Astrocyte (in vitro differentiated cells and primary cell): ENCODE measurements at regions not wholly inside any gene's neighbourhood (a gene's known extent, or its start where the extent isn't known, plus 50 kb on each side); places are given as distances from the start of the nearest gene placed in this dataset.

Experiments used
- DNase-seq: peaks from one replicate; pipeline ENCODE4 v3.0.0-alpha.2; 2010; ENCODE audit warnings: low read depth
- FAIRE-seq: peaks from 2 replicates; lab custom pipeline; 2011; peaks lifted over from hg19 to GRCh38; lab: Jason Lieb, UNC
- H2AFZ ChIP-seq: 2 replicates; pipeline ENCODE4 v1.6.0; 2012; ENCODE audit warnings: low read depth, low read length, inconsistent platforms
- H3K27ac ChIP-seq: 2 replicates; pipeline ENCODE4 v1.5.1; 2011; ENCODE audit warnings: low read depth, low read length, inconsistent platforms
- H3K27me3 ChIP-seq: 2 replicates; pipeline ENCODE4 v1.6.0; 2011; ENCODE audit warnings: low read length, inconsistent platforms; ENCODE audit not compliant: insufficient read depth
- H3K36me3 ChIP-seq: 2 replicates; pipeline ENCODE4 v1.5.1; 2011; ENCODE audit warnings: low read length, inconsistent platforms; ENCODE audit not compliant: insufficient read depth
- H3K4me1 ChIP-seq: 2 replicates; pipeline ENCODE4 v1.5.1; 2011; ENCODE audit warnings: low read length, inconsistent platforms; ENCODE audit not compliant: insufficient read depth
- H3K4me2 ChIP-seq: 2 replicates; pipeline ENCODE4 v1.6.0; 2012; ENCODE audit warnings: low read length, inconsistent platforms
- H3K4me3 ChIP-seq: 2 replicates; pipeline ENCODE4 v1.5.1; 2011; ENCODE audit warnings: low read depth, mild to moderate bottlenecking, low read length, inconsistent platforms; ENCODE audit not compliant: insufficient read depth
- H3K79me2 ChIP-seq: 2 replicates; pipeline ENCODE4 v1.6.0; 2012; ENCODE audit warnings: mild to moderate bottlenecking, low read length, inconsistent platforms; ENCODE audit not compliant: insufficient read depth
- H3K9ac ChIP-seq: 2 replicates; pipeline ENCODE4 v1.6.0; 2012; ENCODE audit warnings: mild to moderate bottlenecking, low read length, inconsistent platforms
- H3K9me3 ChIP-seq: 2 replicates; pipeline ENCODE4 v1.5.1; 2012; ENCODE audit warnings: low read depth, mild to moderate bottlenecking, low read length, inconsistent platforms; ENCODE audit not compliant: insufficient read depth
- H4K20me1 ChIP-seq: 2 replicates; pipeline ENCODE4 v1.6.0; 2012; ENCODE audit warnings: low read length, inconsistent platforms; ENCODE audit not compliant: insufficient read depth
- H3K27ac Mint-ChIP-seq: one replicate; pipeline ENCODE4 v1.8.0; 2021; ENCODE audit warnings: mild to moderate bottlenecking, mixed read lengths; ENCODE audit not compliant: unreplicated experiment
- H3K27me3 Mint-ChIP-seq: one replicate; pipeline ENCODE4 v1.8.0; 2021; ENCODE audit warnings: low read depth, mixed read lengths; ENCODE audit not compliant: unreplicated experiment
- H3K36me3 Mint-ChIP-seq: one replicate; pipeline ENCODE4 v1.8.0; 2021; ENCODE audit warnings: low read depth, mixed read lengths; ENCODE audit not compliant: unreplicated experiment
- H3K4me1 Mint-ChIP-seq: one replicate; pipeline ENCODE4 v1.8.0; 2021; ENCODE audit warnings: low read depth, mixed read lengths; ENCODE audit not compliant: unreplicated experiment
- H3K4me3 Mint-ChIP-seq: one replicate; pipeline ENCODE4 v1.8.0; 2021; ENCODE audit warnings: mild to moderate bottlenecking, moderate library complexity, mixed read lengths; ENCODE audit not compliant: unreplicated experiment
- H3K9me3 Mint-ChIP-seq: one replicate; pipeline ENCODE4 v1.8.0; 2021; ENCODE audit warnings: mild to moderate bottlenecking, mixed read lengths; ENCODE audit not compliant: unreplicated experiment
- EZH2 ChIP-seq: IDR thresholded peaks from 2 replicates; pipeline ENCODE4 v1.6.1; 2012; ENCODE audit warnings: mild to moderate bottlenecking, low read length, inconsistent platforms; ENCODE audit not compliant: insufficient read depth
- TF ChIP-seq, protein P1 (sequence below): IDR thresholded peaks from 2 replicates; pipeline ENCODE4 v1.5.1; 2011; ENCODE audit warnings: low read depth, mild to moderate bottlenecking, inconsistent platforms, low read length, moderate library complexity; ENCODE audit not compliant: insufficient read depth

DNA sequence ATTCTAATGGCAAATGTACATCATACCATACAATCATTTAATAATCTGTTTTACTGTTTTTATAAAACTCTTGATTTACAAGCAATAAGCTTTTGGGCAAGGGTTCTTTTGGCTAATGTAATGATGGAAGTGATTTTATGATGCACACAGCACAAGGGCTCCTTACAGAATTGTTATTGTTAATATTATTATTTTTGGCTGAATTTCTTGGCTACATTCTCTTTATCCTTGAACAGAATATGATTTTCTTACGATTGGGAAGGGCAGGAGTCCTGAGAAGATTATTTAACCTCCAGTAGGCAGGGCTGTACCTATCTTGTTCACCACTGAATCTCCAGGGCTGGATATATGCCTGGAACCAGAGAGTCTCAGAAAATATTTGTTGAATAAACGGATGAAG is 70.4 kb upstream of the ARHGAP20 start:
- H3K27me3 ChIP-seq, result no peaks in the 10 kb centered on the region
- H2AFZ ChIP-seq, result no peak overlapping the region
- no peaks in the 10 kb centered on the region for H4K20me1 ChIP-seq
- Mint-ChIP-seq H3K9me3 (peaks cover 10% of the 10 kb centered on the region), H3K4me3 (no peak overlapping the region), H3K36me3 (no peaks in the 10 kb centered on the region), H3K27me3 (no peaks in the 10 kb centered on the region), H3K27ac (no peak overlapping the region), H3K4me1 (peaks cover 4% of the 10 kb centered on the region)
- no peaks in the 10 kb centered on the region for H3K79me2 ChIP-seq
- H3K4me2 ChIP-seq, result no peak overlapping the region
- H3K4me1 ChIP-seq, result peaks cover 4% of the 10 kb centered on the region
- no peak overlapping the region for H3K27ac ChIP-seq
- no peaks in the 10 kb centered on the region for H3K36me3 ChIP-seq
- no peak overlapping the region for H3K9ac ChIP-seq
- H3K9me3 ChIP-seq, result peaks cover 3% of the 10 kb centered on the region
- TF ChIP-seq, protein P1, sequence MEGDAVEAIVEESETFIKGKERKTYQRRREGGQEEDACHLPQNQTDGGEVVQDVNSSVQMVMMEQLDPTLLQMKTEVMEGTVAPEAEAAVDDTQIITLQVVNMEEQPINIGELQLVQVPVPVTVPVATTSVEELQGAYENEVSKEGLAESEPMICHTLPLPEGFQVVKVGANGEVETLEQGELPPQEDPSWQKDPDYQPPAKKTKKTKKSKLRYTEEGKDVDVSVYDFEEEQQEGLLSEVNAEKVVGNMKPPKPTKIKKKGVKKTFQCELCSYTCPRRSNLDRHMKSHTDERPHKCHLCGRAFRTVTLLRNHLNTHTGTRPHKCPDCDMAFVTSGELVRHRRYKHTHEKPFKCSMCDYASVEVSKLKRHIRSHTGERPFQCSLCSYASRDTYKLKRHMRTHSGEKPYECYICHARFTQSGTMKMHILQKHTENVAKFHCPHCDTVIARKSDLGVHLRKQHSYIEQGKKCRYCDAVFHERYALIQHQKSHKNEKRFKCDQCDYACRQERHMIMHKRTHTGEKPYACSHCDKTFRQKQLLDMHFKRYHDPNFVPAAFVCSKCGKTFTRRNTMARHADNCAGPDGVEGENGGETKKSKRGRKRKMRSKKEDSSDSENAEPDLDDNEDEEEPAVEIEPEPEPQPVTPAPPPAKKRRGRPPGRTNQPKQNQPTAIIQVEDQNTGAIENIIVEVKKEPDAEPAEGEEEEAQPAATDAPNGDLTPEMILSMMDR, result no peak
- TF ChIP-seq EZH2, result no peak
- no peak for DNase-seq
- no peak overlapping the region for H3K4me3 ChIP-seq
- no peak for FAIRE-seq

DNA sequence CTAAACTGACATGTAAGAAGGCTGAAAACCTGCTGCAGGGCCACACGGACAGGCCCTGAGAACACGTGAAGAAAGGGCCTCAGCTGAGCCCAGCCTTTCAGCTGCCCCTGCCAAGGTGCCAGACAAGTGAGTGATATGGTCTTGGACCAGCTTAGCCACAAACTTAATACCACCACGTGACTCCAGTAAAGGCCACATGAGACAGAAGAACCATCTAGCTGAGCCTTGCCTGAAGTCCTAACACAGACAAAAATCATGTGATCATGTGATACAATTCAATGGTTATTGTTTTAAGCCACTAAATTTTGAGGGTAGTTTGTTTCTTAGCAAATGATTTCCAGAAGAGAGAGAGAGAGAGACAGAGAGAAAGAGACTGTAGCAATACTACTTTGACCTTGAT is 66.9 kb upstream of the ARHGAP20 start:
- H2AFZ ChIP-seq, result no peak overlapping the region
- no peak overlapping the region for H3K4me2 ChIP-seq
- H3K79me2 ChIP-seq, result no peaks in the 10 kb centered on the region
- peaks cover 4% of the 10 kb centered on the region for H3K4me1 ChIP-seq
- H3K9ac ChIP-seq, result no peak overlapping the region
- H3K4me3 ChIP-seq, result no peak overlapping the region
- FAIRE-seq, result no peak
- Mint-ChIP-seq H3K36me3 (no peaks in the 10 kb centered on the region), H3K9me3 (peaks cover 7% of the 10 kb centered on the region), H3K4me1 (peaks cover 4% of the 10 kb centered on the region), H3K27me3 (no peaks in the 10 kb centered on the region), H3K4me3 (no peak overlapping the region), H3K27ac (no peak overlapping the region)
- H3K9me3 ChIP-seq, result no peaks in the 10 kb centered on the region
- H4K20me1 ChIP-seq, result no peaks in the 10 kb centered on the region
- DNase-seq, result no peak
- H3K27me3 ChIP-seq, result no peaks in the 10 kb centered on the region
- H3K27ac ChIP-seq, result no peak overlapping the region
- TF ChIP-seq, protein P1, result no peak
- H3K36me3 ChIP-seq, result no peaks in the 10 kb centered on the region

DNA sequence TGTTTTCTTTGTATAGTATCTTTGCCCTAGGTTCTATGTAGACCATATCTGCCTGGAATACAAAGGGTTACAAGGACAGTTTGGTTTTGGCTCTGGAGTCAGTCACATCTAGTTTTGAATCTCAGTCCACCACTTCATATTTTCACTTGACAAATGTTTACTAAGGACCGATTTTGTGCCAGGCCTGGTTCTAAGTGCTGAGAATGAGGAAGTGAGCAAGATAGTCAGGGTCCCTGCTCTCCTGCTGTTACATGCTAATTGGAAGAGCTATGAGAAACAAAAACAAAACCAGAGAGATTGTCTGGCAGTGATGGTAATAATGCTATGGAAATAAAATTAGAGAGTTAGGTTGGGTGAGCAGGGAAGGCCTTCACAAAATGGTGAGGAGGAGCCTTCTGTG is 66.1 kb upstream of the ARHGAP20 start:
- no peak overlapping the region for H3K27ac ChIP-seq
- H3K27me3 ChIP-seq, result no peaks in the 10 kb centered on the region
- H3K9ac ChIP-seq, result no peak overlapping the region
- H3K9me3 ChIP-seq, result no peaks in the 10 kb centered on the region
- no peaks in the 10 kb centered on the region for H3K36me3 ChIP-seq
- no peak overlapping the region for H3K4me3 ChIP-seq
- no peak overlapping the region for H3K27ac Mint-ChIP-seq
- no peaks in the 10 kb centered on the region for H3K27me3 Mint-ChIP-seq
- no peak overlapping the region for H2AFZ ChIP-seq
- H3K4me3 Mint-ChIP-seq, result no peak overlapping the region
- FAIRE-seq (no peak), DNase-seq (no peak)
- TF ChIP-seq, protein P1, result no peak
- TF ChIP-seq EZH2, result no peak
- H3K4me2 ChIP-seq, result no peak overlapping the region
- H3K79me2 ChIP-seq, result no peaks in the 10 kb centered on the region
- H3K9me3 Mint-ChIP-seq, result peaks cover 7% of the 10 kb centered on the region
- no peaks in the 10 kb centered on the region for H3K36me3 Mint-ChIP-seq
- H3K4me1 Mint-ChIP-seq, result peaks cover 4% of the 10 kb centered on the region
- H3K4me1 ChIP-seq, result peaks cover 4% of the 10 kb centered on the region
- no peaks in the 10 kb centered on the region for H4K20me1 ChIP-seq
